ENCODE measurements at regions not wholly inside any gene's neighbourhood (a gene's known extent, or its start where the extent isn't known, plus 50 kb on each side); places are given as distances from the start of the nearest gene placed in this dataset.

- TF ChIP-seq IRF1 (CRISPR knock-in tag; IDR thresholded peaks at IDR 0.05; ENCODE audit: borderline replicate concordance) (no peak), FOXA3 (CRISPR knock-in tag; conservative IDR thresholded peaks at IDR 0.05 in 1 of 2, IDR thresholded peaks at IDR 0.05 in 1 of 2) (no peak), KLF10 (CRISPR knock-in tag; IDR thresholded peaks at IDR 0.05) (no peak), IRF2 (CRISPR knock-in tag; IDR thresholded peaks at IDR 0.05) (no peak), SAFB2 (IDR thresholded peaks at IDR 0.05; ENCODE audit: borderline replicate concordance, low read depth, low read length, severe bottlenecking) (no peak), CEBPG (CRISPR knock-in tag; IDR thresholded peaks at IDR 0.05) (no peak), CEBPG (tag; conservative IDR thresholded peaks at IDR 0.05 in 1 of 2, IDR thresholded peaks at IDR 0.05 in 1 of 2) (peak; percentile 74 to 80), SP2 (IDR thresholded peaks at IDR 0.05; ENCODE audit: extremely low read depth, low read depth, low read length, poor library complexity, severe bottlenecking) (no peak), PKNOX1 (IDR thresholded peaks at IDR 0.05) (peak; percentile 89), MEIS2 (IDR thresholded peaks at IDR 0.05; ENCODE audit: partially characterized antibody) (peak; percentile 93), CCNT2 (IDR thresholded peaks at IDR 0.05; ENCODE audit: borderline replicate concordance, extremely low read depth, insufficient read length, low read depth, low read length) (no peak), HLTF (IDR thresholded peaks at IDR 0.05) (no peak), PATZ1 (CRISPR knock-in tag; IDR thresholded peaks at IDR 0.05; ENCODE audit: borderline replicate concordance) (no peak), ZNF778 (CRISPR knock-in tag; IDR thresholded peaks at IDR 0.05) (no peak), IFI16 (CRISPR knock-in tag; IDR thresholded peaks at IDR 0.05) (no peak), KLF16 (IDR thresholded peaks at IDR 0.05) (no peak), ZNF551 (CRISPR knock-in tag; IDR thresholded peaks at IDR 0.05) (no peak), HDAC8 (tag; IDR thresholded peaks at IDR 0.05) (no peak), HDAC2 (IDR thresholded peaks at IDR 0.05) (no peak), ZBTB7A (IDR thresholded peaks at IDR 0.05; ENCODE audit: borderline replicate concordance, control insufficient read depth, low read depth, low read length) (no peak), ZNF384 (IDR thresholded peaks at IDR 0.05; ENCODE audit: low read depth, low read length) (peak; percentile 67; the same call in 1 of the 2 replicates), NCOA6 (IDR thresholded peaks at IDR 0.05) (no peak), SAP30 (IDR thresholded peaks at IDR 0.05; ENCODE audit: borderline replicate concordance, insufficient read depth, low read depth, low read length, poor library complexity, severe bottlenecking) (no peak), ATF4 (CRISPR knock-in tag; IDR thresholded peaks at IDR 0.05) (0 out of 2 replicates have a peak, but pooled peaks have one; percentile 27)
Observed at GRCh38 chr5:159864885-159865691, 51.2 kb upstream of the ADRA1B start (continued).
